Kidney tubule cell (primary cell): ENCODE measurements at regions not wholly inside any gene's neighbourhood (a gene's known extent, or its start where the extent isn't known, plus 50 kb on each side); places are given as distances from the start of the nearest gene placed in this dataset.
"Not testable (repeated sequence)": the region's sequence is repeated elsewhere in the genome, so short reads cannot be mapped to it uniquely, and the experiment has no call there.

Experiments used
- DNase-seq: peaks from one replicate; pipeline ENCODE4 v3.0.0-alpha.2; 2018; ENCODE audit warnings: low spot score

DNA sequence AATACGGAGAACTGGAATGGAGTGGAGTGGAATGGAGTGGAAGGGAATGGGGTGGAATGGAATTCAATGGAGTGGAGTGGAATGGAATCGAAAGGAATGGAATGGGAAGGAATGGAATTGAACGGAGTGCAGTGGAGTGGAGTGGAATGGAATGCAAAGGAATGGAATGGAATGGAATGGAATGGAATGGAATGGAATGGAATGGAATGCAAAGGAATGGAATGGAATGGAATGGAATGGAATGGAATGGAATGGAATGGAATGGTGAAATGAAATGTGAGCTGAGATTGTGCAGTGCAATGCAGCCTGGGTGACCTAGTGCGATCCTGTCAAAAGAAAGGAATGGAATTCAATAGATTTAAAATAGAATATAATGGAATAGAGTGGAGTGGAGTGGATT lies 357.3 kb upstream of the WSB1 start:
- DNase-seq = not testable (repeated sequence)

DNA sequence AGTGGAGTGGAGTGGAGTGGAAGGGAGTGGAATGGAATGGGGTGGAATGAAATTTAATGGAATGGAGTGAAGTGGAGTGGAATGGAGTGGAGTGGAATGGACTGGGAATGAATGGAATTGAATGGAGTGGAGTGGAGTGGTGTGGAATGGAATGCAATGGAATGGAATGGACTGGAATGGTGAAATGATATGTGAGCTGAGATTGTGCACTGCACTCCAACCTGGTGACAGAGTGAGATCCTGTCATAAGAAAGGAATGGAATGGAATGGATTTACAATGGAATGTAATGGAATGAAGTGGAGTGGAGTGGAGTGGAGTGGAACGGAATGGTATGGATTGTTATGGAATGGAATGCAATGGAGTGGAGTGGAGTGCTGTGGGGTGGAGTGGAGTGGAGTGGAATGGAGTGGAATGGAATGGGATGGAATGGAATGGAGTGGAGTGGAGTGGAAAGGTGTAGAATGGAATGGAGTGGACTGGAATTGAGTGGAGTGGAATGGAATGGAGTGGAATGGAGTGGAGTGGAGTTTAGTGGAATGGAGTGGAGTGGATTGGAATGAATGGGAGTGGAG lies 356.1 kb upstream of the WSB1 start:
- not testable (repeated sequence) for DNase-seq

DNA sequence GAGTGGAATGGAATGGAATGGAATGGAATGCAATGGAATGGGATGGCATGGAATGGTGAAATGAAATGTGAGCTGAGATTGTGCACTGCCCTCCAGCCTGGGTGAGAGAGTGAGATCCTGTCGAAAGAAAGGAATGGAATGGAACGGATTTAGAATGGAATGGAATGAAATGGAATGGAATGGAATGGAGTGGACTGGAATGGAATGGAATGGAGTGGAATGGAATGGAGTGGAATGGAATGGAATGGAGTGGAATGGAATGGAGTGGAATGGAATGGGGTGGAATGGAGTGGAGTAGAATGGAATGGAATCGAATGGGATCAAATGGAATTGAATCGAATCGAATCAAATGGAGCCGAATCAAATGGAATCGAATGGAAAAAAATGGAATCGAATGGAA lies 354.2 kb upstream of the WSB1 start:
- DNase-seq = not testable (repeated sequence)

DNA sequence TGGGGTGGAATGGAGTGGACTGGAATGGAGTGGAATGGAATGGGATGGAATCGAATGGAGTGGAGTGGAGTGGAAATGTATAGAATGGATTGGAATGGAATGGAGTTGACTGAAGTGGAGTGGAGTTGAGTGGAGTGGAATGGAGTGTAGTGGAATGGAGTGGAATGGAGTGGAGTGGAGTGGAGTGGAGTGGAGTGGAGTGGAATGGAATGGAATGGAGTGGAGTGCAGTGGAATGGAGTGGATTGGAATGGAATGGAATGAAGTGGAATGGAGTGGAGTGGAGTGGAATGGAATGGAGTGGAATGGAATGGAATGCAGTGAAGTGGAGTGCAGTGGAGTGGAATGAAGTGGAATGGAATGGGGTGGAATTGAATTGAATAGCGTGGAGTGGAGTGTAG lies 353.3 kb upstream of the WSB1 start:
- not testable (repeated sequence) for DNase-seq

DNA sequence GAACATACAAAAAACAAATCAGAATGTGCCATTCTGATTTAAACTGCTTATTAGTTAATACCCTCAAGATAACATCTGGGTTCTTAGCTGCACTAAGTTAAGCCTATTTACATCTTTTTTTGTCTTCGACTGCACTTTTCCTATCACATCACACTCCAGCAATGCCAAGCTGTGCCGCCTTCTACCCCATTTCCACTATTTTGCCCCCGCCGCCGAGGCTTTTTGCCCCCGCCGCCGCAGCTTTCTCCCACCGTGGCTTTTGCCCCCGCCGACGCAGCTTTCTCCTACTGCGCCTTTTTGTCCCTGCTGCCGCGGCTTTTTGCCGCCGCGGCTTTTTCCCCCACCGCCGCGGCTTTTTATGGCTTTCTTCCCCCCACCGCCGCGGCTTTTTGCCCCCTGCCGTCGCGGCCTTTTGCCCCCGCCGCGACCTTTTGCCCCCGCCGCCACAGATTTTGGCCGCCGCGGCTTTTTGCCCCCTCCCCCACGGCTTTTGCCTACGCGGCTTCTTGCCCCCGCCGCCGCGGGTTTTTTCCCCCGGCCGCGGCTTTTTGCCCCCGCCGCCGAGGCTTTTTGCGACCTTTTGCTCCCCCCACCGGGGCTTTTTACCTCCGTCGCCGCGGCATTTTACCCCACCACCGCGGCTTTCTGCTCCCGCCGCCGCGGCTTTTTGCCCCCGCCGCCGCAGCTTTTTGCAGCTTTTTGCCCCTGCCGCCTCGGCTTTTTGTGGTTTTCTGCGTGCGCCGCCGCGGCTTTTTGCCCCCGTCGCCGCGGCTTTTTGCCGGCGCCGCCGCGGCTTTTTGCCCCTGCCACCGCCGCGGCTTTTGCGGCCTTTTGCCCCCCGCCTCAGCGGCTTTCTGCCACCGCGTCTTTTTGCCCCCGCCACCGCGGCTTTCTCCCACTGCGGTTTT lies 331.4 kb upstream of the WSB1 start:
- no peak for DNase-seq

DNA sequence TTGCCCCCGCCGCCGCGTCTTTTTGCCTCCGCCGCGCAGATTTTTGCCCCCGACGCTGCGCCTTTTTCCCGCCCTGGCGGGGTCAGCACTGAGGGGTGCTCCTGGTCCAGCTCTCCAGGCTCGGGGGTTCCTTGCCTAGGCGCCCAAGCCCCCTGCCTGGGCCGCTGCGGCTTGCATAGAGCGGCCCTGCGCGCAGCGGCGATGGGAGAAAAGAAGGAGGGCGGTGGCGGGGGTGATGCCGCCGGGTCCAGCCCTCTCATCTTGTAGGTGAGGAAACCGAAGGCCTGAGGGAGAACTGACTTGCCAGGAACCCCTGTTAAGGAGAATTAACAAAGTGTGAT lies 330.8 kb upstream of the WSB1 start:
- no peak for DNase-seq

DNA sequence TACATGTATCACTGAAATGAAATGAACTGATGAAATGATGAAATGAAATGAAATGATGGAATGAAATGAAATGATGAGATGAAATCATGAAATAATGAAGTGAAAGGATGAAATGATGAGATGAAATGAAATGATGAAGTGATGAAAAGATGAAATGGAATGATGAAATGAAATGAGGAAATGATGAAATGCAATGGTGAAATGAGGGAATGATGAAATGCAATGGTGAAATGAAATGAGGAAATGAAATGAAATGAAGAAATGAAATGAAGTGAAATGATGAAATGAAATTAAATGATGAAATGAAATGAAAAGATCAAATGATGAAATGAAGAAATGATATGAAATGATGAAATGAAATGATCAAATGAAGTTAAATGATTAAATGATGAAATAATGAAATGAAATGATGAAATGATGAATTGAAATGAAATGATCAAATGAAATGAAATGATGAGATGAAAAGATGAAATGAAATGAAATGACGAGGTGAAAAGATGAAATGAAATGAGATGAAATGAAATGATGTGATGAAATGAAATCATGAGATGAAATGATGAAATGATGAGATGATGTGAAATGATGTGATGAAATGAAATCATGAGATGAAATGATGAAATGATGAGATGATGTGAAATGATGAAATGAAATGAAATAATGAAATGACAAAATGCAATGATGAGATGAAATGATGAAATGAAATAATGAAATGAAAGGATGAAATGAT lies 327.9 kb upstream of the WSB1 start:
- not testable (repeated sequence) for DNase-seq

DNA sequence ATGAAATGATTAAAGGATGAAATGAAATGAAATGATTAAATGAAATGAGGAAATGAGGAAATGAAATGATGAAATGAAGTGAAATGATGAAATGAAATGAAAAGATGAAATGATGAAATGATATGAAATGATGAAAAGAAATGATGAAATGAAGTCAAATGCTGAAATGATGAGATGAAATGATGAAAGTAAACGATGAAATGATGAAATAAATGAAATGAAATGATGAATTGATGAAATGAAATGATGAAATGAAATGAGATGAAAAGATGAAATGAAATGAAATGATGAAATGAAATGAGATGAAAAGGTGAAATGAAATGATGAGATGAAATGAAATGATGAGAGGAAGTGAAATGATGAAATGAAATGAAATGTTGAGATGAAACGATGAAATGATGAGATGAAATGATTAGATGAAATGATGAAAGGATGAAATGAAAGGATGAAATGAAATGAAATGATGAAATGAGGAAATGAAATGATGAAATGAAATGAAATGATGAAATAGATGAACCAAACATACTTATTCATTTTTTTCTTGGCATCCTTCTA lies 327.2 kb upstream of the WSB1 start:
- DNase-seq = not testable (repeated sequence)

DNA sequence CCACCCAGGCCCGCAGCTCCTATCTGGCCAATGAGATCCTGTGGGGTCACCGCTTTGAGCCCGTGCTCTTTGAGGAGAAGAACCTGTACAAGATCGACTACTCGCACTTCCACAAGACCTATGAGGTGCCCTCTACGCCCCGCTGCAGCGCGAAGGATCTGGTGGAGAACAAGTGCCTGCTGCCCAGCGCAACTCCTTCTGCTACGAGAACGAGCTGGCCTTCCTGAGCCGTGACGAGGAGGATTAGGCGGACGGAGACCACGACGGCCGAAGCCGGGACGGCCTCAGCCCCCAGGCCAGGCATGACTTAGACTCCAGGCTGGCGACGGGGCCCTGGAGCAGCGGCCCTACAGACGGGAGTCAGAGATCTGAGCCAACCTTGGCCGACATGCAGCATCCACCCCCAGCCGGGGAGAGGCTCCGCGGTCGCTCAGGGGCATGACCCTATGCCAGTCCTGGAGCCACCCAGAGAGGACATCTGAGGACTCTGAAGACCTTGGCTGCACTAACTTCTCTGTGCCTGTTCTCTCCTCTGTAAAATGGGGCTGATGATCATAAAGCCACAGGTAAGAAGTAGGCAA lies 312.0 kb upstream of the WSB1 start:
- DNase-seq = not testable (repeated sequence)

DNA sequence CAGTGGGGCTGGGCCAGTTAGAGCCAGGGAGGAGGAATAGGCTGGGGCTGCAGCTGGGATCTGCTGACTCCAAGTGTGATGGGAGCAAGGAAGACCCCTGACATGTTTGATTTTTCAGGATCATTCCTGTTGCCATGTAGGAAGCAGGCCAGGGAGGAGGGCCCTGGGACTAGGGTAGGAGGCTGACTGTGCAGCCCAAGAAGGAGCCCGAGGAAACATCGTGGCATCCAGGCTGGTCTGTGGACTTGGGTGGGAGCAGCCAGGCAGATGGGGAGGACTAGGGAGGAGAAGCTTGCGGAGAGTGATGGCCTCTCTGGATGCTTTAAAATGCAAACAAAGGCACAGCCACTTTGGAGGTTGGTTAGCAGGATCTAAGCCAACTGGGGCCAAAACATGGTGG lies 311.4 kb upstream of the WSB1 start:
- DNase-seq = not testable (repeated sequence)

DNA sequence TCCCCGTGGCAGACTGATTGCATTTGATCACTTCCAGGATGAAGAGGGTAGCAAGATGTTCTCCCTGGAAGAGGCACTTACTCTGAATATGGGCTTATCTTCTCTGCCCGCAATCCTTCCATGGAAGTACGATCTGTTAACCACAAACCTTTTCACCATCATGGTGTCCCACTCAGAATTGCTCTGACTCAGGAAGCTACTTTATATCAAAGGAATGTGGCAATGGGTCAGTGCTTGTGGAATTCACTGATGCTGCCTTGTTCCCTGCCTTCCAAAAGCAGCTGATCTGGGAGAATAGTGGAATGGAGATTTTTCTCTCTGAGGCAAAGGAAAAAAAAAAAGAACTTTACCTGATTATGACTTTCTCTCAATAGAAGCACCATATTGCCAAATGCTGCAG lies 306.1 kb upstream of the WSB1 start:
- peak; percentile 21 for DNase-seq

DNA sequence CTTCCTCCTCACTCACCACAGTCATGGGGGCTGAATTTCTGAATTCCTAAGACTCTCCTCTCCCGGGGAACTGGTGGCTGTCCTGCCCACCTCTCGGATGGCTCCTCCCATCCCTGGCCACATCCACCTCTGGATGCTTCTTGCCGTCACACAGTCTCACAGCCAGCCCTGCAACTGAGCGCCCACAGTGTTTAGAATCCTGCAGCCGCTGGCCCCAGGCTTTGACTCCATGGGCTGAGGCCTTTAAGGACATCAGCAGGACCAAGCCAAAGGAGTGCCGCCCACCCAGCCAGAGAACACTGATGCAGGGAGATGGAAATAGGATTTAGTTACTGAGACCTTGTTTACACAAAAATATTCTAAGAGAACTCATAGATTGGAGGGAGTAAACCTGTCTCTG lies 299.3 kb upstream of the WSB1 start:
- DNase-seq = not testable (repeated sequence)

DNA sequence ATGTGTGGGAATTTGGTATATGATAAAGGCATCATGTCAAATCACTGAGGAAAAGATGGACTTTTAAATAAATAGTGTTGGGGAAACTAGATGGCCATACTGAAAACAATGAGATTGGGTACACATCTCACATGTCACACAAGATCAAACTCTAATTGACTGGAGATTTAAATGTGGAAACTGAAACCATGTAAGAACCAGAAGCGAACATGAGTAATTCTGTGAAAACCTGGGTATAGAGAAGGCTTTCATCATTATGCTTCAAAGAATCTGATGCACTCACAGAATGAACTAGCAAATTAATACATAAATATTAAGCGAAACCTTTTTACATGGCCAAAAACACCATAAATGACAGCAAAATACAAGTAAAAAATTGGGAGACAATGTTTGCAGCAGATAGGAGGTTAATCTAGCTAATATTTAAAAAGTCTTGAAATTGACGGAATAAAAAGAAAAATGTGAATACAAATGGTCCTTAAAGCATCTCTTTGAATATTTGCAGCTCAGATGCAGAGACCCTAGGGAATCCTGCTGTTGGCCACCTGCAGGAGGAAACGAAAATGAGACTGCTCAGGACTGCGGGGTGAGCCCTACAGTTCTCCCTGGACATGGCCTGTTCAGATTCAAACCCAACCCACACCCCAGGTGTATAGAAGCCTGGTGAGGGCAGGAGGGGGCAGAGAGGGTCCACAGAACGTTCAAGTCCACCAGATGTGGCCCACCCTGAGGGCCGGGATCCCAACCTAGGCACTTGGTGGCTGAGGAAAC lies 297.6 kb upstream of the WSB1 start:
- DNase-seq = not testable (repeated sequence)

DNA sequence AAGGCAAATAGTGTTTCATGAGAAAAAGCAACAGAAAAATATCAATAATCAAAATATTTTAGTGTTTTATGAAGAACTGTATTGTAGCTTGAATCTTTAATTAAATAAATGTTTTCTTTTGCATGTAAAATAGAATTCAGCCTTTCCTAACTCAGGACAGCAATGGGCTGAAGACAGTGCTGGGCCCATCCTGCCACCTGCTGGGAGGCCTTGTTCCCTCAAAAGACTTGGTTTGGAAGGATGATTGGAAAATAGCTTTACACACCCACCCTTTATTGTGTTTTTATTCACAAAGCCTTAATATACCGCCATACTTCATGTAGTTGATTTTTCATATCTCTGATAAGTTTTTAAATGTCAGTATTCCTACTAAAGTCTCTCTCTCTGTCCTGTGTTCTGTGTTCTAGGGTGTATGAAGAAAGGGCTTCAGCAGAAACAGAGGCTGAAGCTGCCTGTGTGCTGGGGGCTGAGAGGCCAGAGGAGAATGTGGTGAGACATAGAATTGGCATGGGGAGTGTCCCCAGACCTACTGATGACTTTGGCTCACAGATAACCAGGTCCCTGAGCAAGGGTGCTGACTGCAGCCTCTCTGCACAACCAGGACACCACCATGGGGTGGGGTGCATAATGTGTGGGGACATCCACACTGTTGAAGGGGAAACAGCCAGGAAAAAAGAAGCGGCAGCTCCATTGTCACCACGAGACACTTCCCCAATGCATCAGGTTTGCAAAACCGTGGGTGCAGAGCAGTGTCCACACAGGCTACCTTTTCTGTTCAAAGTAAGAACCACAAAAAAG lies 286.0 kb upstream of the WSB1 start:
- not testable (repeated sequence) for DNase-seq

DNA sequence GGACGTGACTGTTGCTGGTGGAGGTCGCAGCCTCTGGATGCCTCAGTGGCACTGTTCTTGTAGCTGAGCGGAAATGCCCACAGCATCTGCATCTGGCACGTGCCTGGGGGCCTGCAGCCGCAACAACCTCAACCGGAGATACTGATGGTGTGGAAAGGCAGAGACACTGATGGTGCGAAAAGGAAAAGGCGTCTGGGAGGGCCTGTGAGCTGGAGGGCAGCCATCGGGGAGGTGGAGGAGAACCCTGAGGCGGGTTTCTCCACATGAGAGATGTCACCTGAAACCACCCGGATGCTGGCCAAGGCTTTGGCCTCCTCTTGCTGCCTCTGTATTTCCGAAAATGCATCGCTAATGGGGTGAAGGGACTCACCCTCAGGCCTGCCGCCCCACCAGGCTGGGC lies 284.8 kb upstream of the WSB1 start:
- DNase-seq = no peak

DNA sequence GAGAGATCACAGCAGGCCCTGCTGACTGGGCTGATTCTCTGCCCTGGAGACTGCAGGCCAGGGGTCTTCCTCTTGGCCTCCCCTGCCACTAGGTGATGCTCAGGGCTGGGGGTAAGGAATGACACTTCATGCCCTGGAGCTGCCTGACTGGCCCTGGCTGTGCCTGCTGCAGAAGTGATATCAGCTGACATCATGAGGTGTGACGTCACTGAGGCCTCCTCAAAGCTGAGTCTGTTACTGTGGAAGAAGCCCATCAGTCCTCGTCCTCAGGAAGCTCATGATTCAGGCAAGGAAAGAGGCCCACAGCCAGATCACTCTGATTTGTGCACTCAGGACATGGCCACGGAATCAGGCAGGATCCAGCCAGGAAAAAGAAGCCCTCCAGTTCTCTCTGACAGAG lies 283.8 kb upstream of the WSB1 start:
- not testable (repeated sequence) for DNase-seq

DNA sequence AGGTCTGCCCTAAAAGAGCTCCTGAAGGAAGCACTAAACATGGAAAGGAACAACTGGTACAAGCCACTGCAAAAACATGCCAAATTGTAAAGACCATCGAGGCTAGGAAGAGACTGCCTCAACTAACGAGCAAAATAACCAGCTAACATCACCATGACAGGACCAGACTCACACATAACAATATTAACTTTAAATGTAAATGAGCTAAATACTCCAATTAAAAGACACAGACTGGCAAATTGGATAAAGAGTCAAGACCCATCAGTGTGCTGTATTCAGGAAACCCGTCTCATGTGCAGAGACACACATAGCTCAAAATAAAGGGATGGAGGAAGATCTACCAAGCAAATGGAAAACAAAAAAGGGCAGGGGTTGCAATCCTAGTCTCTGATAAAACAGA lies 263.4 kb upstream of the WSB1 start:
- DNase-seq = not testable (repeated sequence)

DNA sequence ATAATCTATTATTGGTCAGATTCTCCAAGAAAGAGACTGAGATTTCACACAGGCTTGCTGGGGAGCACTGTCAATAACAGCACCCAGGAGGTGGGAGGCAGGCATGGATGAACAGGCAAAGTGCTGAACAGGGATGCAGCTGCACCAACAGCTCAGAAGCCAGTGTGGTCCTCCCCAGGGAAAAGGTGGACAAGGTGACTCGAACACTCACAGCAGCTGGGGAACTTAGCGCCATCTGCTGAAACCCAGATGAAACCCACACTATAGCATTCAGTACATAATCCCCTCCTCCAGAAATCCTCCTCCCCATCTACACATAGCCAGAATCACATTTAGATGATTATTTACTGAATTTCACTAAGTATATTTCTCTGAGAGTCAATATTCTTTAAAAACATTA lies 255.2 kb upstream of the WSB1 start:
- DNase-seq = no peak

DNA sequence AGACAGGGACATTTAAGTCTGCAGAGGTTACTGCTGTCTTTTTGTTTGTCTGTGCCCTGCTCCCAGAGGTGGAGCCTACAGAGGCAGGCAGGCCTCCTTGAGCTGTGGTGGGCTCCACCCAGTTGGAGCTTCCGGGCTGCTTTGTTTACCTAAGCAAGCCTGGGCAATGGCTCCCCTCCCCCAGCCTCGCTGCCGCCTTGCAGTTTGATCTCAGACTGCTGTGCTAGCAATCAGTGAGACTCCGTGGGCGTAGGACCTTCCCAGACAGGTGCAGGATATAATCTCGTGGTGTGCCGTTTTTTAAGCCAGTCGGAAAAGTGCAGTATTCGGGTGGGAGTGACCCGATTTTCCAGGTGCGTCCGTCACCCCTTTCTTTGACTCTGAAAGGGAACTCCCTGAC lies 248.9 kb upstream of the WSB1 start:
- not testable (repeated sequence) for DNase-seq

DNA sequence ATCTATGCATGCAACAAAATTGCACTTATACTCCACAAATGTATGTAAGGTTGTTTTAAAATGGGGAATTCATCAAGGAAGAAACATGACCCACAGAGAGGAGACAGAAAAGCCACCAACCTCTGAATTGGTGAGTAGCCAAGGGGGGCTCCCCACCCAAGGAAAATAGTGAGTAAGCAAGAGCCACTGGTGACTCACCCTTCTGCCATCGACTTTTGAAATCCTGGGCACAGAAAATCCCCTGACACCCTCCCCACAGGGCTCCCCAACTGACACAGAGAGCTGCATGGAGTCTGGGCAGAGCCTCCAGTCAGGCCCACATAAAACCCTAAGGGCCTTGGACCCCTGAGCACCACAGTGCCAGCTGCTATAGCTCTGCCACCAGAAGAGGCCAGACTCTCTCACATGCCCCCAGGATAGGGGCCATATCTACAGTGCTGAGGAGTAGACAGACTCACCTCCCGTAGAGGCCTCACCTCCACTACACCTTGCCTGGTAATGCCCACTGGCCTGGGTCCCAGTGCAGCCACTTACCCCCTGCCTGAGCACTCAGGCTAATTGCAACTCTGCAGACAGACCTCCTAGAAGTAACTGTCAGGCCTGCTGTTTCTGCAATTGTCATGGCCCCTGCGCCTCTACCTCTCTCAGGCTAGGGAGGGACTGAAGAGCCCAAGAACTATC lies 244.7 kb upstream of the WSB1 start:
- no peak for DNase-seq
